Type B pancreatic cell (in vitro differentiated cells): ENCODE measurements at regions not wholly inside any gene's neighbourhood (a gene's known extent, or its start where the extent isn't known, plus 50 kb on each side); places are given as distances from the start of the nearest gene placed in this dataset.

Source experiments
- DNase-seq: peaks from one replicate; pipeline ENCODE4 v3.0.0; 2021; ENCODE audit warnings: mixed read lengths; ENCODE audit not compliant: unreplicated experiment; ENCODE audit errors: extremely low spot score
- H3K27ac Mint-ChIP-seq: 2 replicates; pipeline ENCODE4 v1.8.0; 2021; ENCODE audit warnings: mild to moderate bottlenecking, mixed read lengths
- H3K27me3 Mint-ChIP-seq: 2 replicates; pipeline ENCODE4 v1.8.0; 2021; ENCODE audit warnings: mixed read lengths
- H3K36me3 Mint-ChIP-seq: 2 replicates; pipeline ENCODE4 v1.8.0; 2021; ENCODE audit warnings: mixed read lengths
- H3K4me1 Mint-ChIP-seq: one replicate; pipeline ENCODE4 v1.8.0; 2021; ENCODE audit warnings: mixed read lengths; ENCODE audit not compliant: unreplicated experiment
- H3K4me3 Mint-ChIP-seq: 2 replicates; pipeline ENCODE4 v1.8.0; 2021; ENCODE audit warnings: mild to moderate bottlenecking, mixed read lengths
- H3K9me3 Mint-ChIP-seq: 2 replicates; pipeline ENCODE4 v1.8.0; 2021; ENCODE audit warnings: mixed read lengths
- TF ChIP-seq, protein P1 (sequence below): fragments of 200-600 bp; sonication (generic); conservative IDR thresholded peaks from 2 replicates; pipeline ENCODE4 v1.5.0; 2021; ENCODE audit warnings: antibody characterized with exemption, mild to moderate bottlenecking

DNA sequence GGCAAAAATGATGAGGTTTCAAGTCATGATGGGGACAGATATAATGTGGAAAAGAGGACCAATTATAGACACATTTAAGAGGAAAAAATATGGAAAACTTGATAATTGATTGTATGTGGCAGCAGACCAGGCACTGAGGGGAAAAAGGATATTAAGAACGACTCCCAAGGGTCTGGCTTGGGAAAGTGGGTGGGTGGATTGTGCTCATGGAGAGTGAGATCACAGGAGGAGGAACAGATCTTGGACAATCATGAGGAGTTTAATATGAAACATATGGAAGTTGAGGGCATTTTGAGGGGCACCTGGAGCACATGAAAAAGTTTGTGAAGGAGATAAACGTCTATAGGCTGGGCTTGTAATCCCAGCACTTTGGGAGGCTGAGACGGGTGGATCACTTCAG lies 454.3 kb upstream of the KLF4 start:
- TF ChIP-seq, protein P1, sequence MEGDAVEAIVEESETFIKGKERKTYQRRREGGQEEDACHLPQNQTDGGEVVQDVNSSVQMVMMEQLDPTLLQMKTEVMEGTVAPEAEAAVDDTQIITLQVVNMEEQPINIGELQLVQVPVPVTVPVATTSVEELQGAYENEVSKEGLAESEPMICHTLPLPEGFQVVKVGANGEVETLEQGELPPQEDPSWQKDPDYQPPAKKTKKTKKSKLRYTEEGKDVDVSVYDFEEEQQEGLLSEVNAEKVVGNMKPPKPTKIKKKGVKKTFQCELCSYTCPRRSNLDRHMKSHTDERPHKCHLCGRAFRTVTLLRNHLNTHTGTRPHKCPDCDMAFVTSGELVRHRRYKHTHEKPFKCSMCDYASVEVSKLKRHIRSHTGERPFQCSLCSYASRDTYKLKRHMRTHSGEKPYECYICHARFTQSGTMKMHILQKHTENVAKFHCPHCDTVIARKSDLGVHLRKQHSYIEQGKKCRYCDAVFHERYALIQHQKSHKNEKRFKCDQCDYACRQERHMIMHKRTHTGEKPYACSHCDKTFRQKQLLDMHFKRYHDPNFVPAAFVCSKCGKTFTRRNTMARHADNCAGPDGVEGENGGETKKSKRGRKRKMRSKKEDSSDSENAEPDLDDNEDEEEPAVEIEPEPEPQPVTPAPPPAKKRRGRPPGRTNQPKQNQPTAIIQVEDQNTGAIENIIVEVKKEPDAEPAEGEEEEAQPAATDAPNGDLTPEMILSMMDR, result no peak
- Mint-ChIP-seq H3K4me3 (no peak overlapping the region), H3K9me3 (peaks cover 9% of the 10 kb centered on the region), H3K36me3 (no peaks in the 10 kb centered on the region), H3K27ac (no peak overlapping the region), H3K27me3 (peaks cover 3% of the 10 kb centered on the region), H3K4me1 (no peaks in the 10 kb centered on the region)
- DNase-seq, result no peak

DNA sequence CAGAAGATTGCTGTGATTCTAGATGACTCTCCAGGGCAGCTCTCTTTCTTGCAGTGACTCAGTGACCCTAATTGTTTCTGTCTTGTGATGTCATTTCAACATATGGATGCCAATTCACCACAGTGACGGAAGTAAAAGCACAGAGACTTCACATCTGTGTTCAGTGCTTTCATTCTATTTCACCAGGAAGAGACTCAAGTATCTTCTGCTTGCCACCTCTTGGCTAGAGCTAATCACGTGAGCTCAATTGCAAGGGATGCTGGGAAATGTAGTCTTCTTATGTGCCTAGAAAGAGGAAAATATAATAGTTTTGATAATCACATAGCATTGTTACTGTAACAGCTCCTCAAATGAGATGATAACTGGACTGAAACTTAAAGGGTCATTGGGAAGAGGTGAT lies 453.3 kb upstream of the KLF4 start:
- peaks cover 3% of the 10 kb centered on the region for H3K27me3 Mint-ChIP-seq
- H3K36me3 Mint-ChIP-seq, result no peaks in the 10 kb centered on the region
- no peak overlapping the region for H3K27ac Mint-ChIP-seq
- TF ChIP-seq, protein P1, result no peak
- no peaks in the 10 kb centered on the region for H3K4me1 Mint-ChIP-seq
- H3K9me3 Mint-ChIP-seq, result peaks cover 9% of the 10 kb centered on the region
- H3K4me3 Mint-ChIP-seq, result no peak overlapping the region
- no peak for DNase-seq

DNA sequence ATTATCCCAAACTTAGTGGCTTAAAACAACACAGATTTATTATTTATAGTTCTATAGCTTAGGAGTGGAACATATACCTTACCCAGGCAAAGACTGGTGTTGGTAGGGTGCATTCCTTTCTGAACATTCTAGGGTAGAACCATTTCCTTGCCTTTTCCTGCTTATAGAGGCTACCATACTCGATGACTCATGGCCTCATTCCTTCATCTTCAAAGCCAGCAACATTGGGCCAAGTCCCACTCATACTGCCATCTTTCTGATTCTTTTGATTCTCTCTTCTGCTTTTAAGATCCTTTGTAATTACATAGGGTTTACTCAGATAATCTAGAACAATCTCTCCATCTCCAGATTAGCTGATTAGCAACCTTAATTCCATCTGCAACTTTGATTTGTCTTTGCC lies 452.7 kb upstream of the KLF4 start:
- DNase-seq, result no peak
- Mint-ChIP-seq H3K9me3 (peaks cover 9% of the 10 kb centered on the region), H3K27ac (no peak overlapping the region), H3K4me3 (no peak overlapping the region), H3K36me3 (no peaks in the 10 kb centered on the region), H3K4me1 (no peaks in the 10 kb centered on the region), H3K27me3 (peaks cover 3% of the 10 kb centered on the region)
- TF ChIP-seq, protein P1, result no peak

DNA sequence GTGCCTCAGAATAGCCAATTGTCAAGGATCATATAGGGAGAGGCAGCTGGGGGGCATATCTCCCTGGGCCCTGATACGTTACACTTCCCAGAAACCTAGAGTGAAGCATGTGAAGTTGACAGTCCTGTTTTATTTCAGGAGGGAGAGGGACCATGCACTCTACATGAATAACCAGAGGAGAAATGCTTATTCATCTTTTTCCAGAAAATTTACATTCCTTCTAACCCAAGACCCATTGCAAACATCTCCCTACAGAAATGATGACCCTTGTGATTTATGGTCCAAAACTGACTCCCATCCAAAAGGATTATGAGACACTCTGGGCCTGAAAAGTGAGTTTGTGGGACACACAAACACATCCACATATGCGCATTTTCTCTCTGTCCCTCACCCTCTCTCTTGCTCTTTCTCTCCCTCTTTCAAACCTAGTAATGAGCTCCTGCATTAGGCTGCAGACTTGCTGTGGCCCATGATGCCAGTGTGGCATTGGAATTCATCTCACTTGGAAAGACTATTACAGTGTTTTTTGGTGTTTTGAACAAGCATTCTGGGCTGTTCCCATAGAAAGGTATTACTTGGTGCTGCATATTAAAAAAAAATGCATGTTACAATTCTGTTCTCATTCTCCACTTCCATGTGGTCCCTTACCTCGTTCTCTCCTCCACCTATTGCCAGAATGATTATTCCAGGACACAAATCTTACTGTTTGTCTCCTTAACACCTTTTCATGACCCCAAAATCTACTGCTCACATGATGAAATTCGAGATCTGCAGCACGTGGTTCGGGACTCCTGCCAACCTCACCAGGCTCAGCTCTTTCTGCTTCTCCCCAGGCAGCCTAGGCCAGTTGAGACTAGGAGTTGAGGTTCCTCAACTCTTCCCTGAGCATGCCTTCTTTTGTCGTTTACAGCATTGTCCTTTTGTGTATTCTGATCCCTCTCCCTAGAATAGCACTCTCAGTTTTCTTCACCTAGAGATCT lies 451.3 kb upstream of the KLF4 start:
- H3K4me3 Mint-ChIP-seq, result no peak overlapping the region
- DNase-seq, result no peak
- peaks cover 17% of the 10 kb centered on the region for H3K9me3 Mint-ChIP-seq
- no peaks in the 10 kb centered on the region for H3K4me1 Mint-ChIP-seq
- no peak overlapping the region for H3K27ac Mint-ChIP-seq
- peaks cover 7% of the 10 kb centered on the region for H3K27me3 Mint-ChIP-seq
- no peaks in the 10 kb centered on the region for H3K36me3 Mint-ChIP-seq
- TF ChIP-seq, protein P1, result no peak

DNA sequence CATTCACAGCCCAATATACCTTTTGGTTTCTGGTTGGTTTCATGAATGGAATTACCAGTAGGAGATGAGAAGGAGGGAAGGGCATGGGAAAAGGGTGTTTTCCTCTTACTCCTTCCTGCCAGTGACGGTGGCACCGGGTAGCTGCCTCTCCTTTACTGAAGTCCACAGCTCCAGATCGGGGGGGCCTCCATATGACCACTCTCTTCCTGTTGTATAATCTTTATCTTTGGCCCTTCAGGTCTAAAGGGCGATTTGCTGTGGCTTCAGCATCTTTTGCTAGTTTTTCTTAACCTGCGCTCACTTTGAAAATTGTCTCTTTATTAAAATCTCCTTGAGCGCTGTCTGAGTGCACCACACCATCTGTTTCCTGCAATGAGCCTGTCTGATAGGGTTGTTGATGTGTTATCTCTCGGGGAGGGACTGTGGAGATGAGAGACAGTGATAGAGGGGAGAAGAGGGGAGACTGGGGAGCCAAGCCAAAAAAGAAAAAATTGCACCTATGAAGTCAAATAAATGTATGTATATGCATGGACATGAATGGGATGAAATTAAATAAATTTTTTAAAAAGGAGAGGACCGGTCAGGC lies 449.3 kb upstream of the KLF4 start:
- TF ChIP-seq, protein P1, result no peak
- H3K27me3 Mint-ChIP-seq, result peaks cover 9% of the 10 kb centered on the region
- H3K27ac Mint-ChIP-seq, result no peak overlapping the region
- no peak for DNase-seq
- H3K36me3 Mint-ChIP-seq, result no peaks in the 10 kb centered on the region
- H3K4me3 Mint-ChIP-seq, result no peak overlapping the region
- H3K9me3 Mint-ChIP-seq, result peaks cover 24% of the 10 kb centered on the region
- no peaks in the 10 kb centered on the region for H3K4me1 Mint-ChIP-seq
